HG02588 (cell line): ENCODE measurements at regions not wholly inside any gene's neighbourhood (a gene's known extent, or its start where the extent isn't known, plus 50 kb on each side); places are given as distances from the start of the nearest gene placed in this dataset.

Experiments used
- ATAC-seq: cut with Tn5 transposase; IDR thresholded peaks from one replicate; pipeline ENCODE4 v1.9.1; 2021; ENCODE audit warnings: mild to moderate bottlenecking, moderate library complexity; ENCODE audit not compliant: unreplicated experiment

DNA sequence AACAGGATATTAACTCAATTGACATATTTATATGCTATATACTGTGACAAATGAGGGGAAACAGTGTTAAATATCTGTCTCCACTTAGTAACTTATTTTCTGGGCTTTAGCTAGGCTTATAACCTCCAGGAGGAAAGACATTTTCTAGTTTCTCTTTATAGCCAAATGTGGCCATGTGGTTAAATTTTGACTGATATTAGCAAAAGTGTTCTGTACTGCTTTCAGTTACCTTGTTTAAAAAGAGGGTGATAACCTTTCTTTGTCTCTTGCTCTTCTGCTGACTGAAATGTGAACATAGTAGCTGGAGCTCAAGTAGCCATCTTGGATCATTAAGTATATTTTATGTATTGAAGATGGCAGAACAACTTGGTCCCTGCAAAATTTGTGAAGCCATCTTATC is 253.7 kb downstream of the PDHA2 start:
- ATAC-seq, result no peak

DNA sequence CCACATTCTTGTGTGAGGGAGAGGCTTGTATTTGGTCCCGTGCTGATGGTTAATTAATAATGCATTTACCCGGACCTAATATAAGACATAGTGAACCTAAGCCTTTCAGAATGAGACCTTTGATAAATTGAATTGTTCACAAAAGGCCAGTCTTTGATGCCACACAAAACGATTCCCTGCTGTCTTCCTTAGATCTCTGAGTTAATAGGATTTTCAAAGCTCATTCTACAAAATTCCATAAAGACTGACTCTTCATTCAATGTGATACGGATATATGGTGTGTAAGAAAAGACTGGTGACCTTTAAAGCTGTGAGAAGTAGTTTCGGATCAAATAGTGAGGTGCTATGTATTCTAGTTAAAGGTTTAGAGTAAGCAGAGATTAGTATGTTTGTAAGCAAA is 254.3 kb downstream of the PDHA2 start:
- no peak for ATAC-seq

DNA sequence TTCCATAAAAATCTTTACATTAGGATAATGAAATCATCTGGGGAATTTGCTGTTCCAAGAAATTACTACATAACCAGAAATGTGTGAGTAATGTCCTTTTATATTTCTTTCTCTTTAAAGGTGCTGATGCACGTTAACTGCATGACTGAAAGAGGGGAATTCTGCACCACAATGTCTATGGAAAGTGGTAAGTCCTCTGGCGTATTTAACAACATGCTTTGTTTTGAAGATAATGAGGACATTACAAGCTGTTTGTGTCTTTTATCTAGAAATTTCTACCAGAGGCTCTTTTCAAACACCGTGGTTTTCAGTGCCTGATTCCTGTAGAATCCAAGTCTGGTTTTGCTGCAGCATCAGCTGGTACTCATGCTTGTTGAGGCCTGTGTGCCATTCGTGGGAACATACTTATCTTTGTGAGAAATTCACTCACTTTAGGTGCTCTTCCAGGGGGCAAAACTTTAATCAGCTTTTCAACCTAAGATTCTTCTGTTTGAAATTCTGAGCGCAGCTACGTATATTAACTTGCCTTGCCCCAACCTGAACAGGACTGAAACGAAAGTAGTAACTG is 257.2 kb downstream of the PDHA2 start:
- ATAC-seq, result no peak

DNA sequence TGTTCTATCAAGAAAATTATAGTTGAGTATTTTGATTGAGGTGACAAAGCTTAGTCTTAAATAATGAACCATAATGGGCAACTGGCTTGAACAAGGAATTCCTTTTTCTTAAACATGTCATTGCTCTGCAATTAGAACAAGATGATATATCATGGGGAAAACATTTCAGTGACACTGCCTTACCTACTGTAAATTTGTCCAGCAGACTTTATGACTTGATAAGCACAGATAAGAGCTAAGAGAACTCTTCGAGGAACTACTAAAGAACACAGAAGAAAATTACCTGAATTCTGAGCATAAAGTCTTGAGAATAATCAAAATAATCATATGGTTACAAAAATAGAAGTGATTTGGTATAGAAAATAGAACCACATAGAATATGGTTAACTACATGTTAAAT is 257.8 kb downstream of the PDHA2 start:
- no peak for ATAC-seq

DNA sequence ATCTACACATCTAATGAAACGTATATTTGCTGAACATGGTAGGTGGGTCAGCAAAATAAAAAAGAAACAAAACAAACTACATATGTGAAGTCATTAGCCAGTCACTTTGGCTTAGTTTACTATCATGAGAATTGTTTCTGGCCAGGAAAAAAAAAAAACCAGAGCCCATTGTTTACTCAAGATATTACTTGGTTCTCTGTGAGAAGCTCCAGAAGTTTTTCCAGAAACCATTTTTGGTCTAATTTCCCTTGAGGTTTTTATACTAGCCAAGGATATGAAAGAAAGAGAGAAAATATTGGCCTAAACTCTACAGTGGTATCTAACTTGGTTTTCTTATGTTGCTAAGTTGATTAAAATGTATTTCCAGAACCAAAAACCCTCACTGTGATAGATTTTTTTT is 259.1 kb downstream of the PDHA2 start:
- no peak for ATAC-seq

DNA sequence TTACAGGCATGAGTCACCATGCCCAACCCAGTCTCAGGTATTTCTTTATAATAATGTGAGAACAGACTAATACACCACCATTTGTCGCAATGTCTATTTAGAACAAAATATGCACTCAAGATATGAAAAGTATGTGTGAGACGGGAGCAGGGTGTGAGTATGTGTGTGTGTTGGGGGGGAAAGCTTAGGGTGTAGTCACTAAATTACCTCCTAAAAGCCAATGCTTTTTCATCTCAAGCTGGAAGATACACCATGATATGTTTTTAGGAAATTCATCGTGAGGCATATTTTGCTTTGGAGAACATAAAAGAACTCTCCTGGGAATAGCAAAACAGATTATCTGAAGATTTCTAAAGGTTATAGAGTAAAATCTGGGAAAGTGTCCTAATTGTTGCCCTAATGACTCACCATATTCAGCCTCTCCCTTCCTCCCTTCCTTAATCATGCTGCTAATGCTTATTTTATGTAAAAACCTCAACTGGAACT is 262.7 kb downstream of the PDHA2 start:
- no peak for ATAC-seq

DNA sequence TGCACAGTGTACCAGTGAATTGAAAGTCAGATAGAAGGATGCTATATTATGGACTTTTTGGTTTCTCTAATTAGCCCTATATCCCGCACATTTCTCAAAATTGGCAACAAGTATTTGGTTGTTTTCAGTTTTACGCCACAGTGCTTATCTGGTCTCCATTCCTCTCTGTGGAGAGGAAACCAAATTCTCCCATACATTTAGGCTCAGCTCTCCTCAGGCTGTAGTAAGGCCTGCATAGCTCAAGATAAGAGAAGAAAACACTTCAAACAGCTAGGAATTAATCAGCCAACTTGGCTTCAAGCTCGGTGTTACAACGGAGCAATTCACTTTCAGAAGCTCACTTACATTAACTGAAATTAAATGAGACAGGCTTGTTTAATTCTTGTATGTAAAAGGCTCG is 263.2 kb downstream of the PDHA2 start:
- ATAC-seq, result no peak

DNA sequence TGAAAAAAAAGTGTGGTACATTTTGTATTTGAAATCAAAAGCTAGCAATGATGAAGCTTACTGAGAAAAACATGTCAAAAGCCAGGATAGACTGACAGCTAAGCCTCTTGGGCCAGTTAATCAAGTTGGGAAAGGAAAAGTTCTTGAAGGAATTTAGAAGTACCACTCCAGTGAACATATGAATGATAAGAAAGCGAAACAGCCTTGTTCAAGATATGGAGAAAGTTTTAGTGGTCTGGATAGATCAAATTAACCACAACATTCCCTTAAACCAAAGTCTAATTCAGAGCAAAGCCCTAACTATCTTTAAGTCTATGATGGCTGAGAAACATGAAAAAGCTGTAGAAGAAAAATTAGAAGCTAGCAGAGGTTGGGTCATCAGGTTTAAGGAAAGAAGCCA is 268.3 kb downstream of the PDHA2 start:
- no peak for ATAC-seq

DNA sequence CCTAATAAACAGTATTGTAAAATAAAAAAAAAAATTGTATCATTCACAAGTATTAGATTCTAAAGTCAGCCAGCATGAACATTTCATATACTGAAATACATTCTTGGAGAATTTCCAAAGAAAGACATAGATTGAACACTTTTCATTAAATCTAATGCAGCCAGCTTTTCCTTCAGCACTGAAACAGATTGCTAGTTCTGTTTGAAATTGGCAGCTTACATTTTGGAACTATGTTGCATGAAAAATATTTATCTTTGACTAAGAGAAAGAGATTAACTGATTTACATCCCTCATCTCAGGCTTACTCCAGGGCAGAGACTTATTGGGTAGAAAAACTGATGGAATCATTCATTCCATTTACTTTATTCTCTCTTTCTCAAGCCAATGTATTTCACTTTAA is 272.7 kb downstream of the PDHA2 start:
- ATAC-seq, result no peak

DNA sequence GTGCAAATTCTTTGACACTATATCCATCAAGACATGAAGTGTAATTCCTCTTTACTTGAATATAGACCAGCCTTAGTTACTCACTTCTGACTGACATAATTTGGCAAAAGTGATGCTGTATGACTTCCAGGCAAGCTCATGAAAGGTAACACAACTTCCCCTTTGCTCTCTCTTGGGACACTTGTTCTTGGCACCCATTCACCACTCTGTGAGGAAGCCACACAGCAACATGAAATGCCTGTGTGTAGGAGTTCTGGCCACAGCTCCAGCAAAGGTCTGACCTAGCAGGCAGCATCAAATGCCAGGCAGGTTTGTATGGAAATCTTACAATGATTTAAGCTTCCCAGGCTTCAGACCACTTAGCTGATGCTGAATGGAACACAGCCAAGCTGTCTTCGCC is 280.3 kb downstream of the PDHA2 start:
- ATAC-seq, result no peak

DNA sequence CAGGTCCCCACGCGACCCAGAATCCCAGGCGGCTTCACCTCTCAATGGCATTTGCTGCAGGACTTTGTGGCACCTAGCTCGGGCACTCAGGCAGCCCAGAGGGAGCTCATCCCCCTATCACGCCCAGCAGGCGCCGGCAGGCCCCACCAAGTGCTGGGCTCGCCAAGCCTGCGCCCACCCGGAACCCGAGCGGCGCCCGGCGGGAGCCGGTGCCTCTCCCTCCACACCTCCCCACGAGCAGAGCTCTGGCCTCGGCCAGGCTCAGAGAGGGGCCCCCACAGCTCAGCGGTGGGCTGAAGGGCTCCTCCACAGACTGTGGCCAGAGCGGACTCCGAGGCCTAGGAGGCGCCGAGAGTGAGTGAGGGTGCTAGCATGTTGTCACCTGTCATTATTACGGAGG is 286.3 kb downstream of the PDHA2 start:
- ATAC-seq, result no peak

DNA sequence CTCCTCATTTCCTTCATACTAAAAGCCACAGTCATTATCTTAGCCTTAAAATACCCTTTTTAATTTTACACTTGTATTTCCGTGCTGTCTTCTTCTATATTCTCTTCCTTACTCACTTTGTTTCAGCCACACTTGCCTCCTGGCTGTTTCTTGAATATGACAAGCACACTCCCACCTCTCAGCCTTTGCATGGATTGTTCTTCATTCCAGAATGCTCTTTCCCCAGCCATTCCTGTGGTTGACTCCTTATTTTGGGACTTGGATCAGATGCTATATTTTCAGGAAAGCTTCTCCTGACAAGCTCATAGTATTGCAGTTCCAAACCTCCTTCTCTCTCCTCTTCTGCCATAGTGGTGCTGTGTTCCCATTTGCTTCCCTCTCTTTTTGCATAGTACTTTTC is 291.3 kb downstream of the PDHA2 start:
- no peak for ATAC-seq

DNA sequence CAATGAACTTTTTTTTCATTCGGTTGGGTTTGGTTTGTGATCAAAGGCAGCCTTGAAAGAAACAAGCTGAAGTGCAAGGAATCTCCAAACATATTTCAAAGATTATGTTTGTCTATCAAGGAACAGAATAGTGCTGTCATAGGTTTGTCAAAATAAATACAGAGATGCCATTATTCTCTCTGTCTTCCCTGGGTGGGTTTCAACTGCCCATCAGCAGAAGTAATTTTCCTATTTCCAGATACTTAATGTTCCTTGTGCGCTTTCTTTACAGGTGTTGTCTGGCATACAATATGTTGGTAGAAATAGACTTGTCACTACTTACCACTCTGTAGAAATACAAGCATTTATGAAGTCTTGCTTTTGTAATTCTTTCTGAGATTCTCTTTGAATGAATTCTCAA is 294.9 kb downstream of the PDHA2 start:
- ATAC-seq, result no peak

DNA sequence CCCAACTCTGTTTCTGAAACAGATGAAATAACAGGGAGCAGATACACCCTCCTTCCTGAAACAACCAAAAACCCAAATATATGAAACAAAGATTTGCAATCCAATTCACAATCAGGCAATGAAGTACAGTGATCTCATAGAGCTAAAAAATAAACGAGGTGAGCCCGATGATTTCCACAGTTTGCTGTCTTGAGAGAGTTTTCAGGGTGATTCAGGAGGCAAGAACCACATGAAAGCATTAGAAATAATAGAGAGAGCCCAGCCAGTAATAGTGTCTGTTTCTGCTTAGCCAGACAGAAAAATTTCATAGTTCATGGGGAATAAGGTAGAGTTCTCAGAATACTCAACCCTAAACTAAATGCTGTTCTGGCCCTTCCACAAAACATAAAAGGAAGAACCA is 296.2 kb downstream of the PDHA2 start:
- no peak for ATAC-seq

DNA sequence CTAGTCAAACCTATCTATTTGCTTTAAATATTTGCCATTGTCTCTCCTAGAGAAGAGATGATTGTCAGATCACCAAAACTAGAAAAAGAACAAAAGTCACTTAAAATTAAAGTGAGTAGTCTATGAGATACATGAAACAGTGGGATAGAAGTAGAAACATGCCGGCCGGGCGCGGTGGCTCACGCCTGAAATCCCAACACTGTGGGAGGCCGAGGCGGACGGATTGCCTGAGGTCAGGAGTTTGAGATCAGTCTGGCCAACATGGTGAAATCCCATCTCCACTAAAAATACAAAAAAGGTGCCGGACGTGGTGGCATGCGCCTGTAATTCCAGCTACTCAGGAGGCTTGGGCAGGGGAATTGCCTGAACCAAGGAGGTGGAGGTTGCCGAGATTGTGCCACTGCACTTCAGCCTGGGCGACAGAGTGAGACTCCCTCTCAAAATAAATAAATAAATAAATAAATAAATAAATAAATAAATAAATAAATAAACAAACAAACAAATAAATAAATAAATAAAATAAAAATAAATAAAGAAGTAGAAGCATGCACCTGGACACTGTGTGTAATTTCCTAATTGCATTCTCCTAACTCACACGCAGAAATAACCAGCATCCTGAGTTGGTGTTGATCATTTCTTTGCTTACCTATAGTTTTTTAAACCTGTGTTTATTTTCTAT is 299.5 kb downstream of the PDHA2 start:
- ATAC-seq, result no peak

DNA sequence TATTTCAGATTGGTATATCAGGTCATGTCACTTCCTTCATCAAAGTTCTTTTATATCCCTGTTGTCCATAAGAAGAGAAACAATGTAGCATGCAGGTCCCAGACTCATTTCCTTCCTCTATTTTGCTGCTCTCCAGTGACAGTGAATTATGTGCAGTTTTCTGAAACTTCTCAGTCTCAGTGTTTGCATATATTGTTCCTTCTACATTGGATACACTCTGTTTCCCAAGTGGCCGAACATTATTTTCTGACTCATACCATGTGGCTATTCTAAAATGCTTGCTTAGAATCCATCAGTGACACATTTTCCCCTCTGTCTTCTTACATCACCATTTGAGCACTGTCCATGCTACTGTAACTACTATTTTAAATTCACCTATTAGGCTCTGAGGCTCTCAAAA is 305.7 kb downstream of the PDHA2 start:
- ATAC-seq, result no peak

DNA sequence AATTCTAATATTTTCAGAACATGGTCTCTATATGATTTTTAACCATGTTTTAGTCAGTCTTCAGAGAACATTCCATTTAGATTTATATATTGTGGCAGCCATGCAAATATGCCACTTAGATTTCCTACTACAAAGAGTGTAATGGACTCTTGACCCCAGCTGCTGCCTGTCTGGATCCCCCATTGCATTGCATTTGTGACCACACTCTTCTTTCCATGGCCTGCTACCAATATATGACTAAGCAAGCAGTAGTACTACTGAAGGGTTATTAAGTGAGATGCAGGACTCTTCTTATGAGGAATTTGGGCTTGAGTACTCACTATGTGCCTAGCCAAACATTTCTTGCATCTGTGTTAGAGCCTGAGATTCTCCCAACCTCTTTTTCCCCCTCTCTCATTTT is 306.8 kb downstream of the PDHA2 start:
- no peak for ATAC-seq

DNA sequence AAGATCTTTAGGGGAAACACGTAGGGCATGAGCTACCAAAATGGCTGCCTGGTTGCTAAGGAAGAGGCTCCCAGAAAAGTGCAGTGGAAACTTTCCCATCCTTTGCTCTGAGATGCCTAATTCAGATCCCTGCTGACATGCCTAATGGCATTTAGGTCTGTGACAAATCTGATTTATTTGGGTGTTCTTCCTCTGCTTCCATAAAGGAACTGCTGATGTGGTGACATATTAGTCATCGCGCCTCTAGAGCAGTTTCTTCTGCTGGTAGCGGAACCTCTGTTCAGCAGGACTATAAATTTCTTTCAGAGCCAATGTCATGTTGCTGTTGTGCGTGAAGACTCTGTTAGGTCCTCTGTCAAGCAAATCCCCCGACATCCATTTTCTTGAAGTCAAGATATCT is 310.0 kb downstream of the PDHA2 start:
- no peak for ATAC-seq

DNA sequence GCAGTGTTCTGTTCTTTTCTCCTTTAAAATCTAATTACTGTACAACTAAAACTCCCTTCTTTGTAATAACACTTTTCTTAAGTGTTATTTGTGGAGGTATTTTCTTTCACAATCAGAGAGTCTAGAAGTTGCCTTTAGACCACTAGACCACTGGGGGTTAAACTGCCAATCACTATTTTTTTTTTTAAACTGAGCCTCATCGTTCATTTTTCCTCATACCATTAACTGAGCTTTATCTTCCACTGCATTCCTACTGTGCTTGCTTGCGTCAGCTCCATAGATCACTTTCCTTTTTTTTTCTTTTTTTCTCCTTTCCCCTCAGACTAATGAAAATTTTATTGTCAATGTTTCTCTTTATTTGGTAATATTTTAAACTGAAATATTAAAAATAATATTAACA is 310.6 kb downstream of the PDHA2 start:
- no peak for ATAC-seq

DNA sequence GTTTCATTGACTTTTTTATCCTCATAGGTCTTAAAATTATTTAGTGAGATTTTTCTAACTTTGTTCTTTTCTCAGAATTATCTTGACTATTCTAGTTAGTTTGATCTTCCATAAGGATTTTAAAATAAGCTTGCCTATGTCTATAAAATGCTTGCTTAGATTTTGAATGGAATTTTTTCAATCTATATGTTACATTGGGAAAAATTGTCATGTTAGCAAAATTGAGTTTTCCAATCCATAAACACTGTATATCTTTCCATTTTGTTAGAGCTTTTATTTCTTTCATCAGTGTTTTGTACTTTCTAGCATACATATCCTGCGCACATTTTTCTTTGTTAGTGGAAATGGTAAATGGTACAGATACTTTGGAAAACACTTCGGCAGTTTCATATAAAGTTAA is 312.9 kb downstream of the PDHA2 start:
- ATAC-seq, result no peak

DNA sequence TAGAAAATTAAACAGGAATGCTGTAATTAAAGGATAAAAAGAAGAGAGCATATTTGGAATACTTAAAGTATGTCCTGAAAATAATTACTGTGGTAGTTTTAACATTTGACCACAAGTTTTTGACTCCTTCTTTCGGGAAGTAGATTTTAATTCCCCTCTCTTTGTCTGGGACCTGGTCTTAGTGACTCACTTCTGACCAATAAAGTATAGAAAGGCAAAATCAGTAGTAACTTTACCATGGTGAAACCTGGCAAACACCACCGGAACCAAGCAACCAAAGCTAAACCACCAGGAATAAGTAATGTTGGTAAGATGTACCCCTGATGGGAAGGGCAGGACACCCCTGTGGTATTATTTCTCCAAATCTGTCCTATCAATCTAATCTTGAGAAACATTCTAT is 314.8 kb downstream of the PDHA2 start:
- ATAC-seq, result no peak

DNA sequence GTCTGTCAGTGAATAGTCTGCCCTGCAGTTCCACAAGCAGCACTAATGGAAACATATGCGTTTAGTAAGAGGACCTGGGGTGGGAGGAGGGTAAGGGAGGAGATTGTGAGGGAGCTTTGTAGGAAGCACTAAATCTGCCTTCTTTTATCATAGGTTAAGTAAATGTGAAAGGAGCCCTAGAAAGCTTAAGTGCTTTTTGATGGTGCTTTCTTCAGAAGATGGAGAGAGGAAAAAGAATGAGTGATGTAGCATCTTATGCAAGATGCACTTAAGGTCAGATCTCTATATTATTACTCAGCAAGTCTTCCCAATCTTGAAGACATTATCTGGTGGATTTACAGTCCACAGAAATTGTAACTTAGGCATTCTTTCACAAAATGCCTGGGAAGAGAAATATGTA is 322.7 kb downstream of the PDHA2 start:
- ATAC-seq, result no peak

DNA sequence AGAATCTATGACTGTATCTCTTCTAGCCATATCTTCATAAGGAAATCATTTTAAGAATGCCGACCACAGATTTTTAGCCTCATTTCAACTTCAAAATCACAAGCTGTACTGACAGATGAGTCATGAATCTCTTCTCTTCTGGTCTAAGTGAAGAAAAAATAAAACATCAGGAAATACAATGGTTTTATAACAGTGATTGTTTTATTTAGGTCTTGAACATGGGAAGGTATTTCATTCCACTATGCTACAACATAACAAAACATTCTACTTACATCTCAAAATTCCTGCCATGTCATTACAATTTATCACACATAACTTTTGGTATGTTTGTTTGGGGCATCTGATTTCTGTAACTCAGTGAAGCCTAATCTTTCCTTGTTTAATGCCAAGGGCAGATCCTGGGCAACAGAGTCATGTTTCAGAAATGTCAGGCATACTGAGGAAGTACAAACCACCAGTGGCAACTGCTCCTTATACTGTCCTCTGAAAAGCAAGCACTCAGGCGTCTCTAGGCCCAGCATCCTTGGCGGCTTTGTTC is 325.0 kb downstream of the PDHA2 start:
- ATAC-seq, result no peak
